ENCODE measurements at regions not wholly inside any gene's neighbourhood (a gene's known extent, or its start where the extent isn't known, plus 50 kb on each side); places are given as distances from the start of the nearest gene placed in this dataset.

DNA sequence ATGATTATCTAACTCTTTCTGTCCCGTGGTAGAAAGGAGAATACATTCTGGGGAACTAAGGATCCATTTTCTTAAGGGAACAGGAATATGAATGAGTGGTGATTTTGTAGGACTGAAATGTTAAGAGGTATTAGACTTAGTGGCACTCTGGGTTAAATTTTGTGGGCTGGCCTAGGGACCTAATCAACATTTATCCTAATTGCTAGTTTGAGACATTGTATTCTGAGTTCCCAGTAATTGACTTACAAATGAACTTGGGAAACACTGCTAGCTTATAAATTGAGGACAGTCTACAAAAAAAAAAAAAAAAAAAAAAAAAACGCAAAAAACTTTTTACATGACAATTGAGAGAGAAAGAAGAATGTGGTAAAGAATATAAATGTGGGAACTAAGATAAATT, 136.6 kb upstream of the ZP4 start:
- CTCF ChIA-PET = no interaction called here

DNA sequence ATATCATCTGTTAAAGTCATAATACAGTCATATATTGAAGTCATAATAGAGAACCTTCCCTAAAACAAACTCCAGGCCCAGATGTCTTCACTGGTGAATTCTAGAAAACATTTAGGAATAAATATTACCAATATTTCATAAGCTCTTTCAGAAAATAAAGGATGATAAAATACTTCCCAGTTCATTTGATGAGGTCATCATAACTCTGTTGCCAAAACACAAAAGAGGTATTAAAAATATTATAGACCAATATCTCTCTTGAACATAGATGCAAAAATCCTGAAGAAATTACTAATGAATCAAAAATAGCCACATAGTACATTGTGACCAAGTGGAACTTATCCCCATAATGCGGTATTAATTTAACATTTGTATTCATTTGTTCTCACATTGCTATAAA, 132.4 kb upstream of the ZP4 start:
- no peak for DNase-seq (ENCODE audit: low read depth)
- Histone ChIP-seq H3K36me3 (ENCODE audit: control insufficient read depth, insufficient read depth, low read length) (no peaks in the 10 kb centered on the region), H3K27me3 (ENCODE audit: control insufficient read depth, insufficient read depth, low read length) (no peaks in the 10 kb centered on the region), H3K4me3 (ENCODE audit: low read depth, low read length) (no peak overlapping the region)
- CTCF ChIA-PET = no interaction called here
- POLR2A ChIA-PET = no interaction called here
- TF ChIP-seq, protein P1, sequence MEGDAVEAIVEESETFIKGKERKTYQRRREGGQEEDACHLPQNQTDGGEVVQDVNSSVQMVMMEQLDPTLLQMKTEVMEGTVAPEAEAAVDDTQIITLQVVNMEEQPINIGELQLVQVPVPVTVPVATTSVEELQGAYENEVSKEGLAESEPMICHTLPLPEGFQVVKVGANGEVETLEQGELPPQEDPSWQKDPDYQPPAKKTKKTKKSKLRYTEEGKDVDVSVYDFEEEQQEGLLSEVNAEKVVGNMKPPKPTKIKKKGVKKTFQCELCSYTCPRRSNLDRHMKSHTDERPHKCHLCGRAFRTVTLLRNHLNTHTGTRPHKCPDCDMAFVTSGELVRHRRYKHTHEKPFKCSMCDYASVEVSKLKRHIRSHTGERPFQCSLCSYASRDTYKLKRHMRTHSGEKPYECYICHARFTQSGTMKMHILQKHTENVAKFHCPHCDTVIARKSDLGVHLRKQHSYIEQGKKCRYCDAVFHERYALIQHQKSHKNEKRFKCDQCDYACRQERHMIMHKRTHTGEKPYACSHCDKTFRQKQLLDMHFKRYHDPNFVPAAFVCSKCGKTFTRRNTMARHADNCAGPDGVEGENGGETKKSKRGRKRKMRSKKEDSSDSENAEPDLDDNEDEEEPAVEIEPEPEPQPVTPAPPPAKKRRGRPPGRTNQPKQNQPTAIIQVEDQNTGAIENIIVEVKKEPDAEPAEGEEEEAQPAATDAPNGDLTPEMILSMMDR (IDR thresholded peaks at IDR 0.05; ENCODE audit: insufficient read depth, low read depth, low read length) = no peak

More for the DNA sequence above, 136.6 kb upstream of the ZP4 start:
- no peaks in the 10 kb centered on the region for H3K36me3 ChIP-seq (ENCODE audit: control insufficient read depth, insufficient read depth, low read length)
- no peak for DNase-seq (ENCODE audit: low read depth)
- POLR2A ChIA-PET = no interaction called here
- no peaks in the 10 kb centered on the region for H3K27me3 ChIP-seq (ENCODE audit: control insufficient read depth, insufficient read depth, low read length)
- no peak overlapping the region for H3K4me3 ChIP-seq (ENCODE audit: low read depth, low read length)
- TF ChIP-seq, protein P1 (IDR thresholded peaks at IDR 0.05; ENCODE audit: insufficient read depth, low read depth, low read length) = no peak

DNA sequence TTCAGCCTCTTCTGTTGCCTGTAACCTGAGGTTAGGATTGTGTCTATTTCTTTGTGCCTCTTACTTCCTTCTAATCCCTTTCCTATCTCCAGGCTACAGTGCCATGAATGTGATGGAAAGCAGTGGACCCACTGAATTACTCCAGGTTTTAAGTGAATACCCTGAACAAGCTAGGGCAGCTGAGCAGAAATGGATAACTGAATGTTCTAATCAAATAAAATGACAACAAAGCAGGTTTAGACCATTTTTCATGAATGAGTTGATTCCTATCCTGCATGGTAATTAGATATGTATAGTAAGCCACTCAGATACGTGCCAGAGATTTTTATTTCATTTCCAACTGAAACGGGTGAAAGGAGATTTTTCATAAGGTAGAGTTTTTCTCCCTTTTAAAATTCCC, 127.5 kb upstream of the ZP4 start:
- ChIA-PET CTCF (no interaction called here), POLR2A (no interaction called here)
- TF ChIP-seq, protein P1 (IDR thresholded peaks at IDR 0.05; ENCODE audit: insufficient read depth, low read depth, low read length) = no peak
- H3K27me3 ChIP-seq (ENCODE audit: control insufficient read depth, insufficient read depth, low read length) = no peaks in the 10 kb centered on the region
- H3K4me3 ChIP-seq (ENCODE audit: low read depth, low read length) = no peak overlapping the region
- no peaks in the 10 kb centered on the region for H3K36me3 ChIP-seq (ENCODE audit: control insufficient read depth, insufficient read depth, low read length)
- DNase-seq (ENCODE audit: low read depth) = no peak

DNA sequence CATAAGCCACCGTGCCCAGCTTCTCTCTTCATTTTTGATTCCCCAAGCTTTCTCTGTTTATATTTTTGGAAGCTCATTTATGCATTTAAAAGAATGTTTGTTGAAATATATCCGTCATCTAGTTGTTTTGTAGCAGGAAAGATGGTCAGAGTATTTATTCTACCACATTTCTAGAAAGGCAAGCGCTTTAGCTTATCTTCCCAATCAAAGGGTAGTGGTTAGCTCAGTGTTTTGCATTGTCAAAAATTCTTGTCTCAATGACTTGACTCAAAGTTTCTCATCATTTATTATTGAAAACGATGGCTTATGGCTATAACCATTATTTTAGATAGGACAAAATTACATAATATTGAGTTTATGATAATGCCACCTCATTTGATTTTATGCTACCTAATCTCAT, 116.1 kb upstream of the ZP4 start:
- Histone ChIP-seq H3K4me3 (ENCODE audit: low read depth, low read length) (no peak overlapping the region), H3K36me3 (ENCODE audit: control insufficient read depth, insufficient read depth, low read length) (no peaks in the 10 kb centered on the region), H3K27me3 (ENCODE audit: control insufficient read depth, insufficient read depth, low read length) (no peaks in the 10 kb centered on the region)
- DNase-seq (ENCODE audit: low read depth) = no peak
- ChIA-PET CTCF (no interaction called here), POLR2A (no interaction called here)
- TF ChIP-seq, protein P1 (IDR thresholded peaks at IDR 0.05; ENCODE audit: insufficient read depth, low read depth, low read length) = no peak

DNA sequence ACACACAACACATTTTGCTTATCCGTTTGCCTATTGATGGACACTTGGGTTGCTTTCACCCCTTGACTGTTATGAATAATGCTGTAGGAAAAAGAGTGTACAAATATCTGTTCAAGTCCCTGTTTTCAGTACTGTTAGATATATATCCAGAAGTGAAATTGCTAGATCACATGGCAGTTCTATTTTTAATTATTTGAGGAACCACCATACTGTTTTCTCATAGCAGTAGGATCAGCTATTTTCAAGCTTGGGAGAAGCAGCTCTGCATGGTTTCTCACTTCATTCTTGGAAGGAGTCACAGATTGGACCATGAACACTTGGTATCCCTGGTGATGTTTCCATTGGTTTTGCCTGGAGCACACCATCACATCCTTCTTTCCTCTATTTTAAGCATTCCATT, 114.4 kb upstream of the ZP4 start:
- H3K4me3 ChIP-seq (ENCODE audit: low read depth, low read length) = no peak overlapping the region
- POLR2A ChIA-PET = no interaction called here
- no peaks in the 10 kb centered on the region for H3K36me3 ChIP-seq (ENCODE audit: control insufficient read depth, insufficient read depth, low read length)
- TF ChIP-seq, protein P1 (IDR thresholded peaks at IDR 0.05; ENCODE audit: insufficient read depth, low read depth, low read length) = no peak
- no peak for DNase-seq (ENCODE audit: low read depth)
- CTCF ChIA-PET = no interaction called here
- H3K27me3 ChIP-seq (ENCODE audit: control insufficient read depth, insufficient read depth, low read length) = no peaks in the 10 kb centered on the region

Measured in BJ (cell line).